Vagina (tissue), 2 donors: ENCODE measurements at regions not wholly inside any gene's neighbourhood (a gene's known extent, or its start where the extent isn't known, plus 50 kb on each side); places are given as distances from the start of the nearest gene placed in this dataset.

ENCODE experiments used
- CTCF ChIP-seq, 3 experiments: fragments of 450-650 bp in 2 of 3; fragments of 200-600 bp in 1 of 3; sonication (generic) in 1 of 3; IDR thresholded peaks; one replicate each; pipeline ENCODE4 v1.5.1; 2017 to 2019; ENCODE audit warnings: antibody characterized with exemption in 3 of 3, mild to moderate bottlenecking in 2 of 3, moderate library complexity in 2 of 3
- POLR2AphosphoS5 ChIP-seq, 2 donors: sonication (generic); formaldehyde crosslinking; IDR thresholded peaks; one replicate each; pipeline ENCODE4 v1.9.0; 2017; ENCODE audit warnings: antibody characterized with exemption in 2 of 2, mild to moderate bottlenecking in 2 of 2, low read depth in 1 of 2; ENCODE audit not compliant: insufficient read depth in 1 of 2

GRCh38 chr5:105430516-105430915, 1867.9 kb upstream of the NUDT12 start:
- no peak for TF ChIP-seq CTCF (IDR thresholded peaks at IDR 0.05)
- no peak for TF ChIP-seq POLR2AphosphoS5 (IDR thresholded peaks at IDR 0.05; ENCODE audit: insufficient read depth in 1 of 2, low read depth in 1 of 2)
